Breast epithelium (tissue), 4 donors: ENCODE measurements at regions not wholly inside any gene's neighbourhood (a gene's known extent, or its start where the extent isn't known, plus 50 kb on each side); places are given as distances from the start of the nearest gene placed in this dataset.
"Not testable (repeated sequence)": the region's sequence is repeated elsewhere in the genome, so short reads cannot be mapped to it uniquely, and the experiment has no call there.

Experiments
- DNase-seq, 2 donors: peaks; one replicate each; pipeline ENCODE4 v3.0.0-alpha.2; 2019; ENCODE audit warnings: low spot score in 2 of 2
- H3K27ac ChIP-seq, 2 donors: fragments of 200-600 bp; sonication (generic) in 1 of 2; one replicate each; pipeline ENCODE4 v1.5.1; 2016 to 2019; ENCODE audit warnings: mild to moderate bottlenecking in 1 of 2
- H3K27me3 ChIP-seq, 2 donors: fragments of 200-600 bp; sonication (generic) in 1 of 2; one replicate each; pipeline versions ENCODE4 v1.5.1 to v1.6.0; 2017 to 2019; ENCODE audit warnings: control low read depth in 1 of 2, mild to moderate bottlenecking in 1 of 2
- H3K36me3 ChIP-seq: fragments of 200-600 bp; one replicate; pipeline ENCODE4 v1.5.1; 2019
- H3K4me1 ChIP-seq, 2 donors: fragments of 200-600 bp; sonication (generic); one replicate each; pipeline ENCODE4 v1.5.1; 2016 to 2019; ENCODE audit warnings: control low read depth in 1 of 2
- H3K4me3 ChIP-seq, 3 donors: fragments of 200-600 bp; sonication (generic); 1 replicate in 2 of 3; 2 replicates in 1 of 3; pipeline ENCODE4 v1.5.1; 2016 to 2019; ENCODE audit warnings: mild to moderate bottlenecking in 3 of 3, moderate library complexity in 2 of 3
- H3K9me3 ChIP-seq, 2 donors: fragments of 200-600 bp; sonication (generic) in 1 of 2; one replicate each; pipeline ENCODE4 v1.5.1; 2016 to 2019; ENCODE audit warnings: control low read depth in 1 of 2
- POLR2A ChIP-seq: fragments of 450-650 bp; IDR thresholded peaks from one replicate; pipeline ENCODE4 v1.6.1; 2016; ENCODE audit warnings: antibody characterized with exemption, mild to moderate bottlenecking, moderate library complexity
- POLR2AphosphoS5 ChIP-seq, 3 donors: sonication (generic); formaldehyde crosslinking; IDR thresholded peaks; one replicate each; pipeline ENCODE4 v1.6.1; 2017; ENCODE audit warnings: antibody characterized with exemption in 3 of 3
- intact Hi-C: fragments of 100-400 bp; cut with DNase I; formaldehyde crosslinking; loops from one replicate; pipeline ENCODE4 v1.15.1; 2023; ENCODE audit warnings: low total_unique reads
- TF ChIP-seq, protein P1 (sequence below), 3 donors: fragments of 450-650 bp; IDR thresholded peaks; one replicate each; pipeline ENCODE4 v1.5.1; 2016 to 2017; ENCODE audit warnings: antibody characterized with exemption in 3 of 3, mild to moderate bottlenecking in 3 of 3, moderate library complexity in 3 of 3

DNA sequence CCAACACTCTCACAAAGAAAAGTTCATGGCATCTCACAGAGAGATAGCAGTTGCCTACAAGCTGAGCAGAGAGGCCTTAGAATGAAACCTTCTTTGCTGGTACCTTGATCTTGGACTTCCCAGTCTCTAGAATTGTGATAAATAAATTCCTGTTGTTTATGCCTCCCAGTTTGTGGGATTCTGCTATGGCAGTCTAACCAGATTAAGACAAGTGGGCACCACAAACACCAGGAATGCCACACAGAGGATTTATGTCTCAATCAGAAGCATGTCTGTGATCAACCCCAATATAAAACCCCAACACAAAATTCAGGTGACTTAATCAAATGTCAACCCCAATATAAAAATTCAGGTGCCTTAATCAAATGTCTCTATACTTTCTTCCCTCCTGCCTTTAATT lies 581.3 kb downstream of the XPNPEP1 start:
- intact Hi-C loops: no loop called here
- H3K9me3 ChIP-seq: no peaks in the 10 kb centered on the region

DNA sequence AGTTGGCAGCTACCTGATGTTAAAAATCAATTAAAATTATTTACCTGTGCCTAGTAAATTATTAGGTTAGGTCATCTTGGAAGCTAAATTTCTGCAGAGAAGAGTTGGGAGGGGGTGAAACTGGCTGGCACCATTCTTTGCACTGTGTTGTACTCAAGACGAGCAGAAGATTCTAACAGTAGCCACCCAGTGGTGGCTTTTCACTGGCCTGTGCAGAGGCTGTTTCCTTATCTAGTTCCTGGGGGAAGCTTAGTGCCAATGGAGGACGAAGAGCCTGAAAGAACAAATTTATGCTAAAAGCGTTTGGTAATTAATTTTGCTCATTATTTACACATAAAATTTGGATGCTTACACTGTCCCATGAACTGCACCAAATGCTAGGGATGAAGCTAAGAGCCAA lies 595.3 kb downstream of the XPNPEP1 start:
- no peak for DNase-seq
- H3K27me3 ChIP-seq: no peaks in the 10 kb centered on the region
- H3K4me1 ChIP-seq: no peaks in the 10 kb centered on the region
- intact Hi-C loops: no loop called here
- H3K36me3 ChIP-seq: no peaks in the 10 kb centered on the region
- H3K27ac ChIP-seq: no peak overlapping the region
- TF ChIP-seq POLR2A (no peak), POLR2AphosphoS5 (IDR thresholded peaks at IDR 0.05) (no peak)
- TF ChIP-seq, protein P1, sequence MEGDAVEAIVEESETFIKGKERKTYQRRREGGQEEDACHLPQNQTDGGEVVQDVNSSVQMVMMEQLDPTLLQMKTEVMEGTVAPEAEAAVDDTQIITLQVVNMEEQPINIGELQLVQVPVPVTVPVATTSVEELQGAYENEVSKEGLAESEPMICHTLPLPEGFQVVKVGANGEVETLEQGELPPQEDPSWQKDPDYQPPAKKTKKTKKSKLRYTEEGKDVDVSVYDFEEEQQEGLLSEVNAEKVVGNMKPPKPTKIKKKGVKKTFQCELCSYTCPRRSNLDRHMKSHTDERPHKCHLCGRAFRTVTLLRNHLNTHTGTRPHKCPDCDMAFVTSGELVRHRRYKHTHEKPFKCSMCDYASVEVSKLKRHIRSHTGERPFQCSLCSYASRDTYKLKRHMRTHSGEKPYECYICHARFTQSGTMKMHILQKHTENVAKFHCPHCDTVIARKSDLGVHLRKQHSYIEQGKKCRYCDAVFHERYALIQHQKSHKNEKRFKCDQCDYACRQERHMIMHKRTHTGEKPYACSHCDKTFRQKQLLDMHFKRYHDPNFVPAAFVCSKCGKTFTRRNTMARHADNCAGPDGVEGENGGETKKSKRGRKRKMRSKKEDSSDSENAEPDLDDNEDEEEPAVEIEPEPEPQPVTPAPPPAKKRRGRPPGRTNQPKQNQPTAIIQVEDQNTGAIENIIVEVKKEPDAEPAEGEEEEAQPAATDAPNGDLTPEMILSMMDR (IDR thresholded peaks at IDR 0.05): no peak
- no peaks in the 10 kb centered on the region for H3K9me3 ChIP-seq
- no peak overlapping the region for H3K4me3 ChIP-seq

More for the DNA sequence above, 581.3 kb downstream of the XPNPEP1 start:
- Histone ChIP-seq H3K27ac (no peak overlapping the region), H3K4me1 (no peaks in the 10 kb centered on the region), H3K36me3 (no peaks in the 10 kb centered on the region), H3K4me3 (no peak overlapping the region), H3K27me3 (no peaks in the 10 kb centered on the region)
- DNase-seq: no peak
- no peak for TF ChIP-seq POLR2A
- TF ChIP-seq, protein P1 (IDR thresholded peaks at IDR 0.05): no peak
- TF ChIP-seq POLR2AphosphoS5 (IDR thresholded peaks at IDR 0.05): no peak

DNA sequence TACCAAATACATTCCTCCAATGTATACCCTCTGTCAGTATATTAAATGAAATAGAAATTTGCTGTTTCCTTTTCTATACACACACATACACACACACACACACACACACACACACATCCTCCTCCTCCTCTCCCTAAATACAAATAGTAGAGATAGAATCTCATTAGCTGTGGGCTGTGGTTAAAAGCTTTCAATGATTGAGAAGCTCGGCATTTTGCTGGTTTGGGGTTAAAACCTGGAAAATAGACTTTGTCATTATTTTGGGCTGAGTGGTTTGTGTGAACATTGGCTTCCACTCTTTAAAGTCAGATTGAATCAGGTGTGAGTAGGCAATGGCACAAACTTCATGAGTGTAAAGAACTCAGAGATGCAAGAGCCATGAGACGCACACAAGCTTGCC lies 596.0 kb downstream of the XPNPEP1 start:
- DNase-seq: no peak
- Histone ChIP-seq H3K27ac (no peak overlapping the region), H3K4me3 (no peak overlapping the region), H3K36me3 (no peaks in the 10 kb centered on the region), H3K27me3 (no peaks in the 10 kb centered on the region), H3K4me1 (no peaks in the 10 kb centered on the region), H3K9me3 (no peaks in the 10 kb centered on the region)
- TF ChIP-seq, protein P1 (IDR thresholded peaks at IDR 0.05): no peak
- TF ChIP-seq POLR2AphosphoS5 (IDR thresholded peaks at IDR 0.05) (no peak), POLR2A (no peak)
- intact Hi-C loops: no loop called here

DNA sequence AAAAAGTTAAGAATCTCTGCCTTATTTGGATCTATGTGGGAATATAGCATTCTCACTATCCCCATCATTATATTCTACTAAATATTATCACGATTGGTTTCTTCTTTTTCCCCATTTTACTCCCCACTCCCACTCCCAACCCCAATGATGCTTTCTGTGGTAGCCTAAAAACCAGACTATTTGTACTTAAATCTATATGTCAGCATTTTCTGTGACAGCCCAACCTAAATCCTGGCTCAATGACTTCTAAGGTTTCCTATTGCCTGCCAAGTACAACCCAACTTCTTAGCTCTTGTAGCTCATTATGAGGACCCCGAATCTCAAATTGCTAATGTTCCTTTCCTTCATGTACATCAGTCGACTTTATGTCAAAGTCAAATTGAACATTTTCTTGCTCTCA lies 598.6 kb downstream of the XPNPEP1 start:
- DNase-seq: no peak
- no peaks in the 10 kb centered on the region for H3K36me3 ChIP-seq
- no peaks in the 10 kb centered on the region for H3K4me1 ChIP-seq
- no peak overlapping the region for H3K4me3 ChIP-seq
- intact Hi-C loops: no loop called here
- TF ChIP-seq POLR2AphosphoS5 (IDR thresholded peaks at IDR 0.05): no peak
- no peak for TF ChIP-seq POLR2A
- TF ChIP-seq, protein P1 (IDR thresholded peaks at IDR 0.05): no peak
- H3K27ac ChIP-seq: no peak overlapping the region
- H3K27me3 ChIP-seq: no peaks in the 10 kb centered on the region
- peaks cover 0 to 7% of the 10 kb centered on the region in 2 donors for H3K9me3 ChIP-seq

DNA sequence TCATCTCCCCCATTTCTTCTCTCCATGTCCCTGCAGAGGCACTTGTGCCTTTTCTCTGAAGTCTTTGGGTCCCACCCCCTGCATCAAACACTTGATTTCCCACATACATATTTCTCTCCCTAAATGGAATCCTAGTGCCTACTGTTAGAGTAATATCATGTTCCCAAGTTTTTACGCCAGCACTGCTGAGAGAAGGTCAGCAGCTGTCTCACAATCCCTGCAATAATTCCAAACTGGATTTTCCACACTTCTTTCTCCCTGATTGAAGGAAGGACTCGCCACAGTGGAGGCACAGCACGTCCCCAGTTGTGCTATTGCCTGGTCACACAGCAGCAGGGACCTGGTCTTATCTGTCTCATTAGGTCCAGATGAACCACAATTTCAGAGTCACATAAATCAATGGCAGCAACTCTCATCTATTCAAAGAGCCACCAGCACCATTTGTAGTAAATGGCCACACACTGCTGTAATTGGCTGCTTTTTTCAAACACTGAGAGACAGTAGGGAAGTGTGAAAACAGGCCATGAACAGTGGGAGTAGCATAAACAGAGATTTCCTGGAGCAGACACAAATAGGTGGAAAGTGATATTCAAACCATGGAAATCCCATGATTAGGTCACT lies 605.5 kb downstream of the XPNPEP1 start:
- Histone ChIP-seq H3K27me3 (no peaks in the 10 kb centered on the region), H3K9me3 (peaks cover 0 to 11% of the 10 kb centered on the region in 2 donors), H3K4me3 (no peak overlapping the region), H3K27ac (no peak overlapping the region), H3K36me3 (no peaks in the 10 kb centered on the region), H3K4me1 (no peaks in the 10 kb centered on the region)
- intact Hi-C loops: no loop called here
- TF ChIP-seq, protein P1 (IDR thresholded peaks at IDR 0.05): no peak
- TF ChIP-seq POLR2AphosphoS5 (IDR thresholded peaks at IDR 0.05): no peak
- no peak for TF ChIP-seq POLR2A
- DNase-seq: no peak

DNA sequence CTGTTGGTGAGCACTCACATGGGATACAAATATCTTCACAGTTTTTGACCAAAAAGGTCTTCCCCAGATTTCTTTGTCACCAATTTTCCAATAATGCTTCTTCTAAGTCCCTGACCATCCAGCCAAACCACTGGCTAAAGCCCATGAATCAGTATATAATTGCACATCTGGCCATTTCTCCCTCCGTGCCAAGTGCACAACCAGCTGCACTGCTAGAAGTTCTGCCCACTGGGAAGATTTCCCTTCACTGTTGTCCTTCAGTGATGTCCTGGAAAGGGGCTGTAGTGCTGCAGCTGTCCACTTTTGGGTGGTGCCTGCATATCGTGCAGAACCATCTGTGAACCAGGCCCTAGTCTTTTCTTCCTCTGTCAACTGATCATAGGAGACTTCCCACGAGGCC lies 609.3 kb downstream of the XPNPEP1 start:
- intact Hi-C loops, H3K27me3 ChIP-seq, H3K36me3 ChIP-seq, H3K4me1 ChIP-seq, H3K4me3 ChIP-seq, H3K27ac ChIP-seq, DNase-seq, H3K9me3 ChIP-seq: not testable (repeated sequence)

DNA sequence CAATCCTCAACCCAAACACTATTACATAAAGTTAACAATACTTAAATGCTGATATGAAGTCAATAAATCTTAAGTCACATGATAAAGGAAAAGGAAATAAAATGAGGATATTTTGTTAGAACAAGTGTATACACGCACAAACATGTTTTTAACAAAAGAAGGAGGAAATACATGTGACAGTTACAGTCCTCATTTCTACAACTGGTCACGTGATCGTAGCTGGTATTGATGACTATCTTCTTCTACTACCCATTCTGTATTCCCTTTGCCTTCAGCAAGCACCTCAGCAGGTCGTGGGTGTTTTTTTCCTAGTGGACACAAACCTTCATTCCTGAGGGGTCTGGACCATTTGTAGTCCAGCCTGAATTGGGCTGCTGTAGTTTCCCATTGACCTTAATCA lies 610.8 kb downstream of the XPNPEP1 start:
- H3K4me3 ChIP-seq, H3K36me3 ChIP-seq, H3K9me3 ChIP-seq, H3K4me1 ChIP-seq, DNase-seq, H3K27me3 ChIP-seq, H3K27ac ChIP-seq, intact Hi-C loops: not testable (repeated sequence)
